GM23338 (cell line): ENCODE measurements at regions not wholly inside any gene's neighbourhood (a gene's known extent, or its start where the extent isn't known, plus 50 kb on each side); places are given as distances from the start of the nearest gene placed in this dataset.
A peak's percentile ranks its signal among the peaks of the same experiment; 100 is the strongest.

Experiments
- ATAC-seq: fragments of 200-7000 bp; cut with Tn5 transposase; 3 replicates; pipeline ENCODE4 v1.9.1; 2020
- DNase-seq: peaks from one replicate; pipeline ENCODE4 v3.0.0-alpha.2; 2015; ENCODE audit warnings: low spot score
- H2AFZ ChIP-seq: fragments of 200-600 bp; sonication (generic); 2 replicates; pipeline ENCODE4 v1.8.0; 2016; ENCODE audit warnings: antibody characterized with exemption, mild to moderate bottlenecking, moderate library complexity
- H3F3A ChIP-seq: fragments of 200-600 bp; sonication (generic); replicated peaks from 2 replicates; pipeline ENCODE4 v1.8.0; 2017; ENCODE audit warnings: antibody characterized with exemption, mixed run types, low read depth
- H3K27ac ChIP-seq: fragments of 200-600 bp; sonication (generic); 2 replicates; pipeline ENCODE4 v1.6.1; 2016; ENCODE audit warnings: low read depth
- H3K27me3 ChIP-seq: fragments of 200-600 bp; sonication (generic); 2 replicates; pipeline ENCODE4 v1.8.0; 2016; ENCODE audit warnings: mild to moderate bottlenecking, mixed run types, moderate library complexity; ENCODE audit not compliant: insufficient read depth
- H3K36me3 ChIP-seq: fragments of 200-600 bp; sonication (generic); 2 replicates; pipeline ENCODE4 v1.8.0; 2016; ENCODE audit warnings: mild to moderate bottlenecking; ENCODE audit not compliant: insufficient read depth
- H3K4me1 ChIP-seq: fragments of 200-600 bp; sonication (generic); 2 replicates; pipeline ENCODE4 v1.8.0; 2016; ENCODE audit warnings: mild to moderate bottlenecking, moderate library complexity; ENCODE audit not compliant: insufficient read depth
- H3K4me2 ChIP-seq: fragments of 200-600 bp; sonication (generic); 2 replicates; pipeline ENCODE4 v1.7.1; 2017; ENCODE audit warnings: mixed run types
- H3K4me3 ChIP-seq: fragments of 200-600 bp; sonication (generic); 2 replicates; pipeline ENCODE4 v1.6.1; 2016; ENCODE audit warnings: mixed run types
- H3K79me2 ChIP-seq: fragments of 200-600 bp; sonication (generic); replicated peaks from 2 replicates; pipeline ENCODE4 v1.8.0; 2017; ENCODE audit warnings: mild to moderate bottlenecking; ENCODE audit not compliant: insufficient read depth
- H3K9me2 ChIP-seq: fragments of 200-600 bp; sonication (generic); 2 replicates; pipeline ENCODE4 v1.8.0; 2017; ENCODE audit not compliant: insufficient read depth
- H4K20me1 ChIP-seq: fragments of 200-600 bp; sonication (generic); replicated peaks from 2 replicates; pipeline ENCODE4 v1.8.0; 2017; ENCODE audit warnings: mild to moderate bottlenecking; ENCODE audit not compliant: insufficient read depth
- H3K27ac Mint-ChIP-seq: 2 replicates; pipeline ENCODE4 v1.8.0; 2020; ENCODE audit warnings: inconsistent platforms, mild to moderate bottlenecking, moderate library complexity, mixed read lengths
- H3K27me3 Mint-ChIP-seq: 3 replicates; pipeline ENCODE4 v1.8.0; 2022; ENCODE audit warnings: low read depth, mild to moderate bottlenecking, moderate library complexity, mixed read lengths, inconsistent platforms; ENCODE audit not compliant: insufficient read depth, poor library complexity
- H3K36me3 Mint-ChIP-seq: 3 replicates; pipeline ENCODE4 v1.8.0; 2021; ENCODE audit warnings: low read depth, mild to moderate bottlenecking, inconsistent platforms, moderate library complexity, mixed read lengths
- H3K4me1 Mint-ChIP-seq: 3 replicates; pipeline ENCODE4 v1.8.0; 2020; ENCODE audit warnings: mild to moderate bottlenecking, inconsistent platforms, mixed read lengths
- H3K4me3 Mint-ChIP-seq: 3 replicates; pipeline ENCODE4 v1.8.0; 2021; ENCODE audit warnings: moderate library complexity, mild to moderate bottlenecking, inconsistent platforms, mixed read lengths
- H3K9me3 Mint-ChIP-seq: 3 replicates; pipeline ENCODE4 v1.8.0; 2020; ENCODE audit warnings: moderate library complexity, mild to moderate bottlenecking, inconsistent platforms, mixed read lengths
- EZH2 ChIP-seq: fragments of 200-600 bp; sonication (generic); IDR thresholded peaks from one replicate; pipeline ENCODE4 v1.8.0; 2017; ENCODE audit warnings: antibody characterized with exemption, mild to moderate bottlenecking, low read depth; ENCODE audit not compliant: unreplicated experiment
- EZH2phosphoT487 ChIP-seq: fragments of 200-600 bp; sonication (generic); IDR thresholded peaks from one replicate; pipeline ENCODE4 v1.8.1; 2018; ENCODE audit warnings: antibody characterized with exemption; ENCODE audit not compliant: unreplicated experiment
- NANOG ChIP-seq: IDR thresholded peaks from 2 replicates; pipeline ENCODE4 v1.6.1; 2016; ENCODE audit warnings: antibody characterized with exemption, borderline replicate concordance
- POLR2AphosphoS5 ChIP-seq: IDR thresholded peaks from 2 replicates; pipeline ENCODE4 v1.6.1; 2016; ENCODE audit warnings: antibody characterized with exemption, low read depth
- STAT1 ChIP-seq: IDR thresholded peaks from one replicate; pipeline ENCODE4 v1.6.1; 2016; ENCODE audit warnings: antibody characterized with exemption; ENCODE audit not compliant: unreplicated experiment
- ZNF331 ChIP-seq: fragments of 250-450 bp; sonication (Bioruptor Pico); IDR thresholded peaks from 2 replicates; pipeline ENCODE4 v1.5.0; 2020; ENCODE audit warnings: low read depth, mild to moderate bottlenecking, moderate library complexity
- TF ChIP-seq, protein P1 (sequence below): fragments of 250-450 bp; sonication (Bioruptor Pico); IDR thresholded peaks from 2 replicates; pipeline ENCODE4 v1.5.0; 2020; ENCODE audit warnings: mild to moderate bottlenecking, moderate library complexity
- TF ChIP-seq, protein P2 (sequence below), 2 experiments: fragments of 200-600 bp in 1 of 2; sonication (generic) in 1 of 2; conservative IDR thresholded peaks; 2 replicates each; pipeline versions ENCODE4 v1.5.1 to v1.6.1; 2016 to 2017; ENCODE audit warnings: antibody characterized with exemption in 2 of 2, low read depth in 2 of 2, mild to moderate bottlenecking in 2 of 2, moderate library complexity in 1 of 2
- TF ChIP-seq, protein P3 (sequence below): IDR thresholded peaks from one replicate; pipeline ENCODE4 v1.6.1; 2018; ENCODE audit warnings: antibody characterized with exemption; ENCODE audit not compliant: unreplicated experiment

DNA sequence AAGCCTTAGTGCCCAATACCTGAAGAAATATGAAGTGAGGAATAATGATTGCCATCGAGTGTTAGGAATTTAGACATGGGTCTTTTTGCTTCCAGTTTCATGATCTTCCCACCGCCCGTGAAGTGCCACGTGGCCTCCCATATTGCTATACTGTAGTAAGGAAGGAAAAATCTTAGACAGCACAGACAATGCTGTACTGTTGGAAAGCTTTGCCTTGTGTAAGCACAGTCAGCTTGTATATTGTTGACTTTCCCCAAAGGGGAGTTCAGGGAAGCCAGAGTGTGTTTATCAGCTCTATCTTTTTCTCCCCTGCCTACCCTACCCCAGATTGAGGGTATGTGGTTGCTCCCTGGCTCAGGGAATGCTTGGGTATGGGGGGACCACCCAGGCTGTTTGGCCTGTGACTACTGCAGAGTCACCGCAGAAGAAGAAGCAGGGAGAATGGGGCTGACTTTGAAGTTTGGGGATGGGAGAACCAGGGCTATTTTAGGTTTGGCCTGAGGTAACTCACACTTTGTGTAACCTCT, 161.8 kb upstream of the MEF2C start:
- DNase-seq, result no peak
- Histone ChIP-seq H3F3A (no peaks in the 10 kb centered on the region), H3K27ac (no peak overlapping the region), H3K4me2 (no peak overlapping the region), H2AFZ (no peak overlapping the region), H3K79me2 (no peaks in the 10 kb centered on the region), H3K9me2 (no peaks in the 10 kb centered on the region), H3K4me1 (peaks cover 6% of the 10 kb centered on the region; the same call in 1 of the 2 replicates), H3K4me3 (no peak overlapping the region), H3K27me3 (no peaks in the 10 kb centered on the region), H4K20me1 (no peaks in the 10 kb centered on the region; the same call in 1 of the 2 replicates), H3K36me3 (no peaks in the 10 kb centered on the region)
- H3K9me3 Mint-ChIP-seq, result peaks cover 11% of the 10 kb centered on the region
- H3K27ac Mint-ChIP-seq, result peak overlapping the region; percentile 60; the same call in 1 of the 2 replicates
- TF ChIP-seq NANOG (no peak), ZNF331 (CRISPR knock-in tag) (no peak), EZH2phosphoT487 (no peak), POLR2AphosphoS5 (no peak), EZH2 (no peak), STAT1 (no peak)
- TF ChIP-seq, protein P1, sequence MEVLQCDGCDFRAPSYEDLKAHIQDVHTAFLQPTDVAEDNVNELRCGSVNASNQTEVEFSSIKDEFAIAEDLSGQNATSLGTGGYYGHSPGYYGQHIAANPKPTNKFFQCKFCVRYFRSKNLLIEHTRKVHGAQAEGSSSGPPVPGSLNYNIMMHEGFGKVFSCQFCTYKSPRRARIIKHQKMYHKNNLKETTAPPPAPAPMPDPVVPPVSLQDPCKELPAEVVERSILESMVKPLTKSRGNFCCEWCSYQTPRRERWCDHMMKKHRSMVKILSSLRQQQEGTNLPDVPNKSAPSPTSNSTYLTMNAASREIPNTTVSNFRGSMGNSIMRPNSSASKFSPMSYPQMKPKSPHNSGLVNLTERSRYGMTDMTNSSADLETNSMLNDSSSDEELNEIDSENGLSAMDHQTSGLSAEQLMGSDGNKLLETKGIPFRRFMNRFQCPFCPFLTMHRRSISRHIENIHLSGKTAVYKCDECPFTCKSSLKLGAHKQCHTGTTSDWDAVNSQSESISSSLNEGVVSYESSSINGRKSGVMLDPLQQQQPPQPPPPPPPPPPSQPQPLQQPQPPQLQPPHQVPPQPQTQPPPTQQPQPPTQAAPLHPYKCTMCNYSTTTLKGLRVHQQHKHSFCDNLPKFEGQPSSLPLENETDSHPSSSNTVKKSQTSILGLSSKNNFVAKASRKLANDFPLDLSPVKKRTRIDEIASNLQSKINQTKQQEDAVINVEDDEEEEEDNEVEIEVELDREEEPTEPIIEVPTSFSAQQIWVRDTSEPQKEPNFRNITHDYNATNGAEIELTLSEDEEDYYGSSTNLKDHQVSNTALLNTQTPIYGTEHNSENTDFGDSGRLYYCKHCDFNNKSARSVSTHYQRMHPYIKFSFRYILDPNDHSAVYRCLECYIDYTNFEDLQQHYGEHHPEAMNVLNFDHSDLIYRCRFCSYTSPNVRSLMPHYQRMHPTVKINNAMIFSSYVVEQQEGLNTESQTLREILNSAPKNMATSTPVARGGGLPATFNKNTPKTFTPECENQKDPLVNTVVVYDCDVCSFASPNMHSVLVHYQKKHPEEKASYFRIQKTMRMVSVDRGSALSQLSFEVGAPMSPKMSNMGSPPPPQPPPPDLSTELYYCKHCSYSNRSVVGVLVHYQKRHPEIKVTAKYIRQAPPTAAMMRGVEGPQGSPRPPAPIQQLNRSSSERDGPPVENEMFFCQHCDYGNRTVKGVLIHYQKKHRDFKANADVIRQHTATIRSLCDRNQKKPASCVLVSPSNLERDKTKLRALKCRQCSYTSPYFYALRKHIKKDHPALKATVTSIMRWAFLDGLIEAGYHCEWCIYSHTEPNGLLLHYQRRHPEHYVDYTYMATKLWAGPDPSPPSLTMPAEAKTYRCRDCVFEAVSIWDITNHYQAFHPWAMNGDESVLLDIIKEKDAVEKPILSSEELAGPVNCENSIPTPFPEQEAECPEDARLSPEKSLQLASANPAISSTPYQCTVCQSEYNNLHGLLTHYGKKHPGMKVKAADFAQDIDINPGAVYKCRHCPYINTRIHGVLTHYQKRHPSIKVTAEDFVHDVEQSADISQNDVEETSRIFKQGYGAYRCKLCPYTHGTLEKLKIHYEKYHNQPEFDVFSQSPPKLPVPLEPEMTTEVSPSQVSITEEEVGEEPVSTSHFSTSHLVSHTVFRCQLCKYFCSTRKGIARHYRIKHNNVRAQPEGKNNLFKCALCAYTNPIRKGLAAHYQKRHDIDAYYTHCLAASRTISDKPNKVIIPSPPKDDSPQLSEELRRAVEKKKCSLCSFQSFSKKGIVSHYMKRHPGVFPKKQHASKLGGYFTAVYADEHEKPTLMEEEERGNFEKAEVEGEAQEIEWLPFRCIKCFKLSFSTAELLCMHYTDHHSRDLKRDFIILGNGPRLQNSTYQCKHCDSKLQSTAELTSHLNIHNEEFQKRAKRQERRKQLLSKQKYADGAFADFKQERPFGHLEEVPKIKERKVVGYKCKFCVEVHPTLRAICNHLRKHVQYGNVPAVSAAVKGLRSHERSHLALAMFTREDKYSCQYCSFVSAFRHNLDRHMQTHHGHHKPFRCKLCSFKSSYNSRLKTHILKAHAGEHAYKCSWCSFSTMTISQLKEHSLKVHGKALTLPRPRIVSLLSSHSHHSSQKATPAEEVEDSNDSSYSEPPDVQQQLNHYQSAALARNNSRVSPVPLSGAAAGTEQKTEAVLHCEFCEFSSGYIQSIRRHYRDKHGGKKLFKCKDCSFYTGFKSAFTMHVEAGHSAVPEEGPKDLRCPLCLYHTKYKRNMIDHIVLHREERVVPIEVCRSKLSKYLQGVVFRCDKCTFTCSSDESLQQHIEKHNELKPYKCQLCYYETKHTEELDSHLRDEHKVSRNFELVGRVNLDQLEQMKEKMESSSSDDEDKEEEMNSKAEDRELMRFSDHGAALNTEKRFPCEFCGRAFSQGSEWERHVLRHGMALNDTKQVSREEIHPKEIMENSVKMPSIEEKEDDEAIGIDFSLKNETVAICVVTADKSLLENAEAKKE, result no peak
- TF ChIP-seq, protein P2, sequence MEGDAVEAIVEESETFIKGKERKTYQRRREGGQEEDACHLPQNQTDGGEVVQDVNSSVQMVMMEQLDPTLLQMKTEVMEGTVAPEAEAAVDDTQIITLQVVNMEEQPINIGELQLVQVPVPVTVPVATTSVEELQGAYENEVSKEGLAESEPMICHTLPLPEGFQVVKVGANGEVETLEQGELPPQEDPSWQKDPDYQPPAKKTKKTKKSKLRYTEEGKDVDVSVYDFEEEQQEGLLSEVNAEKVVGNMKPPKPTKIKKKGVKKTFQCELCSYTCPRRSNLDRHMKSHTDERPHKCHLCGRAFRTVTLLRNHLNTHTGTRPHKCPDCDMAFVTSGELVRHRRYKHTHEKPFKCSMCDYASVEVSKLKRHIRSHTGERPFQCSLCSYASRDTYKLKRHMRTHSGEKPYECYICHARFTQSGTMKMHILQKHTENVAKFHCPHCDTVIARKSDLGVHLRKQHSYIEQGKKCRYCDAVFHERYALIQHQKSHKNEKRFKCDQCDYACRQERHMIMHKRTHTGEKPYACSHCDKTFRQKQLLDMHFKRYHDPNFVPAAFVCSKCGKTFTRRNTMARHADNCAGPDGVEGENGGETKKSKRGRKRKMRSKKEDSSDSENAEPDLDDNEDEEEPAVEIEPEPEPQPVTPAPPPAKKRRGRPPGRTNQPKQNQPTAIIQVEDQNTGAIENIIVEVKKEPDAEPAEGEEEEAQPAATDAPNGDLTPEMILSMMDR (conservative IDR thresholded peaks at IDR 0.05; ENCODE audit: low read depth in 2 of 2), result no peak
- TF ChIP-seq, protein P3, sequence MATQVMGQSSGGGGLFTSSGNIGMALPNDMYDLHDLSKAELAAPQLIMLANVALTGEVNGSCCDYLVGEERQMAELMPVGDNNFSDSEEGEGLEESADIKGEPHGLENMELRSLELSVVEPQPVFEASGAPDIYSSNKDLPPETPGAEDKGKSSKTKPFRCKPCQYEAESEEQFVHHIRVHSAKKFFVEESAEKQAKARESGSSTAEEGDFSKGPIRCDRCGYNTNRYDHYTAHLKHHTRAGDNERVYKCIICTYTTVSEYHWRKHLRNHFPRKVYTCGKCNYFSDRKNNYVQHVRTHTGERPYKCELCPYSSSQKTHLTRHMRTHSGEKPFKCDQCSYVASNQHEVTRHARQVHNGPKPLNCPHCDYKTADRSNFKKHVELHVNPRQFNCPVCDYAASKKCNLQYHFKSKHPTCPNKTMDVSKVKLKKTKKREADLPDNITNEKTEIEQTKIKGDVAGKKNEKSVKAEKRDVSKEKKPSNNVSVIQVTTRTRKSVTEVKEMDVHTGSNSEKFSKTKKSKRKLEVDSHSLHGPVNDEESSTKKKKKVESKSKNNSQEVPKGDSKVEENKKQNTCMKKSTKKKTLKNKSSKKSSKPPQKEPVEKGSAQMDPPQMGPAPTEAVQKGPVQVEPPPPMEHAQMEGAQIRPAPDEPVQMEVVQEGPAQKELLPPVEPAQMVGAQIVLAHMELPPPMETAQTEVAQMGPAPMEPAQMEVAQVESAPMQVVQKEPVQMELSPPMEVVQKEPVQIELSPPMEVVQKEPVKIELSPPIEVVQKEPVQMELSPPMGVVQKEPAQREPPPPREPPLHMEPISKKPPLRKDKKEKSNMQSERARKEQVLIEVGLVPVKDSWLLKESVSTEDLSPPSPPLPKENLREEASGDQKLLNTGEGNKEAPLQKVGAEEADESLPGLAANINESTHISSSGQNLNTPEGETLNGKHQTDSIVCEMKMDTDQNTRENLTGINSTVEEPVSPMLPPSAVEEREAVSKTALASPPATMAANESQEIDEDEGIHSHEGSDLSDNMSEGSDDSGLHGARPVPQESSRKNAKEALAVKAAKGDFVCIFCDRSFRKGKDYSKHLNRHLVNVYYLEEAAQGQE, result no peak
- no peak for ATAC-seq
- no peak overlapping the region for H3K4me3 Mint-ChIP-seq
- peaks cover 8% of the 10 kb centered on the region; the same call in 2 of the 3 replicates for H3K36me3 Mint-ChIP-seq
- H3K4me1 Mint-ChIP-seq, result peaks cover 11% of the 10 kb centered on the region; the same call in 2 of the 3 replicates
- H3K27me3 Mint-ChIP-seq, result no peaks in the 10 kb centered on the region
